RPMI8226 (cell line): ENCODE measurements at regions not wholly inside any gene's neighbourhood (a gene's known extent, or its start where the extent isn't known, plus 50 kb on each side); places are given as distances from the start of the nearest gene placed in this dataset.
"Not testable (repeated sequence)": the region's sequence is repeated elsewhere in the genome, so short reads cannot be mapped to it uniquely, and the experiment has no call there.

Experiments used
- DNase-seq: peaks from one replicate; pipeline ENCODE4 v3.0.0-alpha.2; 2015

DNA sequence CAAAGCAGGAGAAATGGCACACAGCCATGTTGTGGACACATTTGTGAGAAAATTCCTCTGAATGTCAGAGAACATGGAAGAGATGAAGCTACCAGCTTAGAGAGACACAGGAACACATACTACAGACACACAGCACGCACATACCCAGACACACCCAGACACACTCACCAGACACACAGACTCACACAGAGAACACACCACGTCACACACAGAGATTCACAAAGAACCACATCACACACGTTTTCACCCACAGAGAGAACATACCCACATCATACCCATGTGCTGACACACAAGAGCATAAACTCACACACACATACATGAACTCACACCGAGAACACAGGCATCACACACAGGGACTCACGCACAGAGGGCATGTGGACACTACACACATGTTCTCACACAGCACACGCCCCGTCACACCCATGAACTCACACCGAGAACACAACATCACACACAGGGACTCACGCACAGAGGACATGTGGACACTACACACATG is 124.9 kb downstream of the METRNL start:
- no peak for DNase-seq

DNA sequence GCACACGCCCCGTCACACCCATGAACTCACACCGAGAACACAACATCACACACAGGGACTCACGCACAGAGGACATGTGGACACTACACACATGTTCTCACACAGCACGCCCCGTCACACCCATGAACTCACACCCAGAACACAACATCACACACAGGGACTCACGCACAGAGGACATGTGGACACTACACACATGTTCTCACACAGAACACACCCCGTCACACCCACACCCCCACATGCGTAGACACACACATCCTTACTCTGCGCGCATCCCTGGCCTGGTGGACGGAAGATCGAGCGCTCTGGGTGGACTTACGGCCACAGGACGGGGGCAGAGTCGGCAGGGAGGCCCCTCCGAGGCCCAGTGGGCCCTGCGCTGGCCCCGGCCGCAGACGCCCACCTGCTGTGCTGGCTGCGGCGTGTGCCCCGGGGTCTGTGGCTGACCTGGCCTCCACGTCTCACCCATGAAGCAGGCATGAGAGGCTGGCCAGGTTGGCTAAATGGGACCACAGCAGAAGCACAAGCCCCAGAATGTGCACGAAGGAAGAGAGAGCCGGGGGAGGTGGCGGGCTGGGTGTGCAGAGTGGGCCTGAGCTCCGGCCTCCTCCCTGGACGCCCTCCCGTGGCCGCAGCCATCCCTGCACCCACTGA is 125.5 kb downstream of the METRNL start:
- not testable (repeated sequence) for DNase-seq

DNA sequence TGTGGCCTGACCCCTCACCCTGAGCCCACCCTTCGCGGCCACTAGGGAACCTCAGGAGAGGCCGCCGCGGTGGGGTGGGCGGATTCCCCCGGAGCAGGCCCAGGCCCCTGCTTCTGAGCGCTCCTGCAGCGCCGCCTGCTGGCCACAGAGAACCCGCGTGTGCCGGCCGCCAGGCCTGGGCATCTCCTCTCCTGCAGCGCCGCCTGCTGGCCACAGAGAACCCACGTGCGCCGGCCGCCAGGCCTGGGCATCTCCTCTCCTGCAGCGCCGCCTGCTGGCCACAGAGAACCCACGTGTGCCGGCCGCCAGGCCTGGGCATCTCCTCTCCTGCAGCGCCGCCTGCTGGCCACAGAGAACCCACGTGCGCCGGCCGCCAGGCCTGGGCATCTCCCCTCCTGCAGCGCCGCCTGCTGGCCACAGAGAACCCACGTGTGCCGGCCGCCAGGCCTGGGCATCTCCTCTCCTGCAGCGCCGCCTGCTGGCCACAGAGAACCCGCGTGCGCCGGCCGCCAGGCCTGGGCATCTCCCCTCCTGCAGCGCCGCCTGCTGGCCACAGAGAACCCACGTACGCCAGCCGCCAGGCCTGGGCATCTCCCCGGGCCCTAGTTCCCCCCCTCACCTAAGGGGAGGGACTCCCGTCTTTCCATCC is 126.1 kb downstream of the METRNL start:
- DNase-seq, result peak; percentile 70

DNA sequence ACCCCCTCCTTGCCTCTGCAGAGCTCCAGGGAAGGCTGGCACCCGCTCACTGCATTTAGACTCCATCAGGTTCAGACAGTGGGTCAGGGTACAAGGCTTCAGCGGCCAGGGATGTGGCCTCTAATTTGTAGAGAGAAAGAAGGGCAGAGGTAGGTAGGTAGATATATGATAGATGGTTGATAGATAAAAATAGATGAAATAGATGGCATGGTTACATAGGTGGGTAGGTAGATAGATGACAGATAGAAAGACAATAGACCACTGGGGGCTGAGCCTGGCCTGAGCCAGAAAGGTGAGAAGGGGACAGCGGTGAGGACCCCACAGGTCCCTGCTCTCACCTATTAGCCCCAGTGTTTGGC is 126.6 kb downstream of the METRNL start:
- DNase-seq, result not testable (repeated sequence)

DNA sequence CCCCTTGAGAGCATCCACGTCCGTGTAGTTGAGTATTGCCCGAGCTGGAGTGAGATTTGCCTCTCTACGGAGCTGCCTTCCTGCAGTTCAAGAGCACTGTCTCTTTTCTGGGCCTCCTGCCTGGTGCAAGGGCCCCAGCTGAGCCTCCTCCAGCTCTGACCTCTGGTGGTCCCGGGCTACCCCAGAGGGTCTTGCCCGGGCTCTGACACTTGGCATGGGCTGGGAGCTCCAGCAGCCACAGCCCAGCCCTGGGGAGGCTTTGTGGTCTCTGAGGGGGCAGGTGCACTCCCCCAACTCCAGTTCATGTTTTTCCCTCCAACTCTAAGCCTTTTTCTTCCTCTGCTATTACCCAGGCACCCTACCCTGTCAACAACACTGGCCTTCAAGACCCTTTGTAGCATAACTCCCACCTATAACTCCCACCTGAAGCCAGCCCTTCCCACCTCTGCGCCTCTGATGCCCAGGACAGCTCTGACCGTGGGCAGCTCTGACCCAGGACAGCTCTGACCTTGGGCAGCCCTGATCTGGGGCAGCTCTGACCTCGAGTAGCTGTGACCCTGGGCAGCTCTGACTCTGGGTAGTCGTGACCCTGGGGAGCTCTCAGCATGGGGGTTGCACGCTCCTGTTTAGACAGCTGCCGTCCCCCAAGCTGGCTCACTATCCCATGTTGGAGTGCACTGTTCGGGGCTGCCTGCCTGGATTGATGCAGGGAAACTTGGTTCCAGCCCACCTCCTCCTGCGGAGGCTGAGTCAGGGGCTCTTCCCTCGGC is 127.6 kb downstream of the METRNL start:
- not testable (repeated sequence) for DNase-seq

DNA sequence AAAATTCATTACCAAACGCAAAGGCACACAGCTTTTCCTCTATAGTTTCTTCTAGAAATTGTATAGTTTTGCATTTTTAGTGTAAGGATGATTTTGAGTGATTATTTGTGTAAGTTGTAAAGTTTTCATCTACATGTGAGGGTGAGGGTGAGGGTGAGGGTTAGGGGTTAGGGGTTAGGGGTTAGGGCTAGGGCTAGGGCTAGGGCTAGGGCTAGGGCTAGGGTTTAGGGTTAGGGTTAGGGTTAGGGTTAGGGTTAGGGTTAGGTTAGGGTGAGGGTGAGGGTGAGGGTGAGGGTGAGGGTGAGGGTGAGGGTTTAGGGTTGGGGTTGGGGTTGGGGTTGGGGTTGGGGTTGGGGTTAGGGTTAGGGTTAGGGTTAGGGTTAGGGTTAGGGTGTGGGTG is 167.6 kb downstream of the METRNL start:
- DNase-seq, result peak; percentile 72
